Mononuclear cell (primary cell): ENCODE measurements at regions not wholly inside any gene's neighbourhood (a gene's known extent, or its start where the extent isn't known, plus 50 kb on each side); places are given as distances from the start of the nearest gene placed in this dataset.
"Not testable (repeated sequence)": the region's sequence is repeated elsewhere in the genome, so short reads cannot be mapped to it uniquely, and the experiment has no call there.

ENCODE experiments used
- H3K27me3 ChIP-seq: 2 replicates; pipeline ENCODE4 v1.6.0; 2011; ENCODE audit warnings: low read length, control low read depth; ENCODE audit not compliant: insufficient read depth
- H3K4me1 ChIP-seq: 2 replicates; pipeline ENCODE4 v1.5.1; 2011; ENCODE audit warnings: mild to moderate bottlenecking, low read length, control low read depth; ENCODE audit not compliant: insufficient read depth
- H3K4me3 ChIP-seq: 2 replicates; pipeline ENCODE4 v1.5.1; 2011; ENCODE audit warnings: mild to moderate bottlenecking, low read length, moderate library complexity
- H3K9me3 ChIP-seq: 2 replicates; pipeline ENCODE4 v1.5.1; 2011; ENCODE audit warnings: low read depth, mild to moderate bottlenecking, control low read depth, low read length

DNA sequence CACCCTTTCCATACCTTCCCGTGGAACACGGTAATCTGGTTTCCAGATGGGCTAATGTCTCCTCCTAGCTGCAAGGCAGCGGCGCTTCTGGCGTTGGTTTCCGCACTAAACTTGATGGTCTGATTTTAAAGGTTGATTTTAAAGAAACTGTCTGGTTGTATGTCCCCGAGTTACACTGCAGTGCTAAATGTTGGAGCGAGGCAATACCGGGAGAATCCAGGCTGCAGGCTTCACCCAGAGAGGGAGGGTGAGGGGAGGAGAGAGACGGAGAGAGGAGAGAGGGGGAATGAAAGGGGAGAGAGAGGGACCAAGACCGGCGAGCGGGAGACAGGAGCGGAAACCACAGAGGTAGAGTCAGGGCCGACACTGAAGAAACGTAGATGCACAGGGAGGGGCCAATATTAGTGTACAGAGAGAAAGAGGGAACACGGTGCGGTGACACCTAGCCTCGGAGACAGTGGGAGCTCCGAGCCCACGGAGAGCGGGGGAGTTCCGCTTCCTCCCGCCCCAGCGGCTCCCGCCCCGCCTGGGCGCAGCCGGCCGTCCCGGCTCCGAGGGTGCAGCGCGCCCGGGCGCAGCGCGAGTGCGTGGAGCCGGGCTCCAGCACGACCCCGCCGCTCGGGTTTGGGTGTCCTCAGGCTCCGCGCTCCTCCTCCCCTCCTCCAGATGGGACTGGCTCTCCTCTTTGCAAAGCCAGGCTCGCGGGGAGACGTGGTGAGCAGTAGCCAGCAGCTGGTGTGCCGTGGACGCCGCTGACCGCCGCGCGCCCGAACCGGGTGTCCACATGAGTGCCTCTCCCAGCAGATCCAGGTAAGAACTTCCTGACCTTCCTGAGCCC is 71.9 kb upstream of the GRAMD1B start:
- H3K4me3 ChIP-seq = peak overlapping the region; percentile 28
- peaks cover 33% of the 10 kb centered on the region for H3K27me3 ChIP-seq
- H3K9me3 ChIP-seq = no peaks in the 10 kb centered on the region
- H3K4me1 ChIP-seq = peaks cover 20% of the 10 kb centered on the region

DNA sequence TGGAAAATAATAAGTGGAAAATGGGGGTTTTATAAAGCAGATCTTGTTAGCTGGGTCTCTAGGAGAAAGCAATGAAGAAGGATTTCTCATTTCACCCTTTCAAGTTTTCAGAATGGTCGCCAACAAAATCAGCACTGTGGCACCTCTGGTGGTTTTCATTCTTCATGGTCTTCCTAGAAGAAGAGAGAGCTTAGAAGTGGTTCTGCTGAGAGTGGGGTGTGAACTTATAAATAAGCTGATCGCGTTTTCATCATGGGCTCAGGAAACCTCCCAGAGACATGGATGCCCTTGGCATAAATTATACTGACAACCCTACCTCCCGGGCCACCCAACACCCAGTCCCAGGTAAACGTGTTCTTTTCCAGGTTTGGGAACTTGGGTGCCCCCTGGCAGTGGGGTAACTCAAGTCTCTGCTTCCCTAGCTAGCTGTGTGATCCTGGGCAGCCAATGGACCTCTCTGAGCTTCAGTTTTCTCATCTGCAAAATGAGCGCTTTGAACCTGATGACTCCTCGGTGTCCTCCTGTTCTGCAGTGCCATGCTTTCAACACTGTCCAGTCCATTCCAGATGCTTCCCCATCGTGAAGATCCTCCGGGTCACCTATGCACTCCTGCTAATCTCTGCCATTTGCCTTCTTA is 72.6 kb upstream of the GRAMD1B start:
- Histone ChIP-seq H3K9me3 (no peaks in the 10 kb centered on the region), H3K27me3 (peaks cover 33% of the 10 kb centered on the region), H3K4me1 (peaks cover 14% of the 10 kb centered on the region), H3K4me3 (peak overlapping the region; percentile 28)

DNA sequence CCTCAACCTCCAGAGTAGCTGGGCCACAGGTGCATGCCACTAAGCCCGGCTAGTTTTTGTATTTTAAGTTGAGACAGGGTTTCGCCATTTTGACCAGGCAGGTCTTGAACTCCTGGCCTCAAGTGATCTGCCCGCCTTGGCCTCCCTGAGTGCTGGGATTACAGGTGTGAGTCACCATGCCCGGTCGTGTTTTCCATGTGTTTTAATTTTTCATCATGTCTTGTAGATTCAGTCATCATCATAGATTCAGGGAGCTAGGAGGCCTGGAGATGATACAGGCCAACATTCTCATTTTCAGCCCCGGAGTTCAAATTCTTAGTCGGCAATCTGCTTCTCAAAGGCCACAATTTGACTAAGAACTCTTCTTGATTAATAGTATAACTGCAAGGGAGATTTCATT is 73.5 kb upstream of the GRAMD1B start:
- Histone ChIP-seq H3K4me3 (no peak overlapping the region), H3K9me3 (no peaks in the 10 kb centered on the region), H3K4me1 (peaks cover 14% of the 10 kb centered on the region), H3K27me3 (peaks cover 30% of the 10 kb centered on the region)

DNA sequence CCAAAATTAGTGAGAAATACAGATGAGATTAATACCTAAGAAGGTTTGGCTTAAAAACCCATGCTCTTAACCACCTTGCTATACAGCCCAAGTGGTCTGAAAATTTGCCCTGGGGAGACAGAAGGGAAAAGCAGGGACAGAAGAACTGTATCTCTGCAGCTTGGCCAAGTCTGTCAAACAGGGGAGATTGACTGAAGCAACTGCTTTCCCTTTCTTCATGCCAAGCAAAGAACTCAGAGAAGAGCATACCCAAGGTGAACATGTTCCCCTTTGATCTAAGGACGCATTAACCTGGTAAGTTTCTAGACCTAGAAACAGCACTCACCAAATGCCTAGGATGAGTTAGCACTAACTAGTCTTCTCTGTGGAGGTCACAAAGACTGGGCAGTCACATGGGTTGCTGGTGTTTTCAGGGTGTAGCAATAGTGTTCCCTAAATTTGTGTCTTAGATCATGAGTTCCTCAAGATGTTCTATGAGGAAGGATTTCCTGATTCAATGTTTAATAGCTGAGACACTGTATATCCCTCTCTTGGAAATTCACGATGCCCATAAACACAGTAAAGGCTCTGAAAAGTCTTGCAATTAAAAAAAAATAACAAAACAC is 75.6 kb upstream of the GRAMD1B start:
- Histone ChIP-seq H3K27me3 (peaks cover 25% of the 10 kb centered on the region), H3K4me1 (peaks cover 14% of the 10 kb centered on the region), H3K4me3 (no peak overlapping the region), H3K9me3 (no peaks in the 10 kb centered on the region)

DNA sequence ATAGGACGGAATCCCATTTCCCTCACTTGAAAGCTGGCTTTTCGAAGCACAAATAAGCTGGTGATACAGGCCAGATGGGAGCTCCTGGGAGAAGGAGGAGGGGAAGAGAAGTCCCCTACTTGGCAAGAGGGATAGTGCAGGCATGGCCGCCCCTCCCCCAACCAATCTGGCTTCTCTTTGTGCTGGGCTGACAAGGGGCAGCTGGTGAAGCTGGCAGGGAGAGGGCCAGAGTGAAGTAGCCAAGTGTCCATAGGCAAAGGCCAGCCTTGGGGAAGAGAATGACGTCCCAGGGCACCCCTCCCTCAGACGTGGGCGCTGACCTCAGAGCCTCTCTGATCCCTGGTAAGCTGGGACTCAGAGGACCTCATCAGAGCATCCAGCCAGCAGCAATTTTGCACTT is 78.7 kb upstream of the GRAMD1B start:
- H3K9me3 ChIP-seq = no peaks in the 10 kb centered on the region
- no peaks in the 10 kb centered on the region for H3K4me1 ChIP-seq
- H3K27me3 ChIP-seq = no peaks in the 10 kb centered on the region
- no peak overlapping the region for H3K4me3 ChIP-seq

DNA sequence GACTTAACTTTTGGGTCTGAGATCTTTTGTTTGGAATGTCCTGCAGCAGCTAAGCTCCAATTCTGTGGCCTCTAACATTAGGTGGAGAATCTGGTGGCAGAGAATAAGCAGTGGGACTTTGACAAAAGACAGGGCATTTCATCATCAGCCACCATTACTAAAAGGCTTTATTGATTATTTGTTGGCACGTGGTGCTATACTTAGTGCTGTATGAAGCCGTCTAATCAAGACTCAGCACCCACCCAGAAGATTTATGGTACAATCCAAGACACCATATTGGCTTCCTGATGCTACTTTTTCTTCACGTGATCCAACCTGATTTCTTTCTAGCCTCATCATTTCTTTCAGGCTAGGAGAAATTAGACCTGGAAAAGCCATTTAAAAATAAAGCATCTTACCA is 80.7 kb upstream of the GRAMD1B start:
- H3K27me3 ChIP-seq = no peaks in the 10 kb centered on the region
- H3K4me3 ChIP-seq = no peak overlapping the region
- H3K9me3 ChIP-seq = no peaks in the 10 kb centered on the region

DNA sequence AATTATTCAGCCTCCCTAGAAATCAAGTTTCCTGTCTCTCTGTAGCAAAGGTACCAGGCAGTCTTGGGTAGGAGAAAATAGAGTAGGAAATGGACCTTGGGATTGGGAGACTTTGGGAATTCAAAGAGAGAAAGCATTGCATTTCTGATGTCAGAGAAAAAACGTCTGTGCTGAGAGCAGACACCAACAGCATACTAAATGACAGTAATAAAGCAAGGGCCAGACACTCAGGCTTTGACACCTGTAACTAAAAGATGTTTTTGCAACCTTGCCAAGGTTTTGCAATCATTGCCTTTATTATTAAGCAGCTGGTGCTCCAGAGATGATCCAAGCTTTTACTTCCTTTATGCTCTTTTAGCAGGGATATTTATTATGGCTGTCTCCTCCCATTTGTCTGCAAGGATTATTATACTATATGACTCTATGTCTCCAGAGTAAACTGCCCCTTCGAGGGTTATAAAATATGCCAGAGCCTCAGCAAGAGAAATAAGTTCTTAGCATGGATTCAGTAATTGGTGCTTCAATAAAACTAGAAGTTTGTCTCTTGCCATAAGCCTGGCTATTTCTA is 85.2 kb upstream of the GRAMD1B start:
- H3K9me3 ChIP-seq = no peaks in the 10 kb centered on the region
- no peak overlapping the region for H3K4me3 ChIP-seq
- H3K4me1 ChIP-seq = no peaks in the 10 kb centered on the region
- no peaks in the 10 kb centered on the region for H3K27me3 ChIP-seq

More for the DNA sequence above, 80.7 kb upstream of the GRAMD1B start:
- no peaks in the 10 kb centered on the region for H3K4me1 ChIP-seq

DNA sequence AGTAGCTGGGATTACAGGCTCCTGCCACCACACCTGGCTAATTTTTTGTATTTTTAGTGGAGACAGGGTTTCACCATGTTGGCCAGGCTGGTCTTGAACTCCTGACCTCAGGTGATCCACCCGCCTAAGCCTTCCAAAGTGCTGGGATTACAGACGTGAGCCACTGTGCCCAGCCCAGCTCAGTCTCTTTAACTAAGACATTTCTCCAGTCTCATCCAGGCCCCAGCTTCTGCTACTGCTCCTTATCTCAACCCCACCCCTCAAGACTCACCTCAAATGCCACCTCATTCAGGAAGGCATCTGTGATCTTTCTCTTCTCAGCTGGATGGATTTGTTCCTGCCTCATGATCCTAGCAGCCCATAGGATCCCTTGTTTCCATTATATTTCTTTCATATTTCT is 85.9 kb upstream of the GRAMD1B start:
- not testable (repeated sequence) for H3K9me3 ChIP-seq, H3K4me3 ChIP-seq

DNA sequence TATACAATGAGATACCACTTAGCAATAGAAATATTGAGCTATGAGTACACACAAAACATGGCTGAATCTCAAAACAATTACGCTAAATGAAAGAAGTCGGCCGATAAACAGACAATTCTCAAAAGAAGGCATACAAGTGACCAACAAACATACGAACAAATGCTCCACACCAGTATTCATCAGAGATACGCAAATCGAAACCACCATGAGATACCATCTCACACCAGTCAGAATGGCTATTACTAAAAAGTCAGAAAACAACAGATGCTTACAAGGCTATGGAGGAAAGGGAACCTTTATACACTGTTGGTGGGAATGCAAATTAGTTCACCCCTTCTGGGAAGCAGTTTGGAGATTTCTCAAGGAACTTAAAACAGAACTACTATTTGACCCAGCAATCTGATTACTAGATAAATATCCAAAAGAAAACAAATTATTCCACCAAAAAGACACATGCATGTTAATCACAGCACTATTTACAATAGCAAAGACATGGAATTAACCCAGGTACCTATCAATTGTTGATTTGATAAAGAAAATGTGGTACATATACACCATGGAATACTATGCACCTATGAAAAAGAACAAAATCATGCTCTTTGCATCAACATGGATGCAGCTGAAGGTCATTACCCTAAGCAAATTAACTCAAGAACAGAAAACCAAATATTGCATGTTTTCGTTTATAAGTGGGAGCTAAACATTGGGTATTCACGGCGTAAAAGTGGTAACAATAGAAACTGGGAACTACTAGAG is 90.9 kb upstream of the GRAMD1B start:
- no peaks in the 10 kb centered on the region for H3K9me3 ChIP-seq
- no peaks in the 10 kb centered on the region for H3K27me3 ChIP-seq
- no peak overlapping the region for H3K4me3 ChIP-seq
- H3K4me1 ChIP-seq = no peaks in the 10 kb centered on the region

More for the DNA sequence above, 85.9 kb upstream of the GRAMD1B start:
- H3K27me3 ChIP-seq, H3K4me1 ChIP-seq: not testable (repeated sequence)

DNA sequence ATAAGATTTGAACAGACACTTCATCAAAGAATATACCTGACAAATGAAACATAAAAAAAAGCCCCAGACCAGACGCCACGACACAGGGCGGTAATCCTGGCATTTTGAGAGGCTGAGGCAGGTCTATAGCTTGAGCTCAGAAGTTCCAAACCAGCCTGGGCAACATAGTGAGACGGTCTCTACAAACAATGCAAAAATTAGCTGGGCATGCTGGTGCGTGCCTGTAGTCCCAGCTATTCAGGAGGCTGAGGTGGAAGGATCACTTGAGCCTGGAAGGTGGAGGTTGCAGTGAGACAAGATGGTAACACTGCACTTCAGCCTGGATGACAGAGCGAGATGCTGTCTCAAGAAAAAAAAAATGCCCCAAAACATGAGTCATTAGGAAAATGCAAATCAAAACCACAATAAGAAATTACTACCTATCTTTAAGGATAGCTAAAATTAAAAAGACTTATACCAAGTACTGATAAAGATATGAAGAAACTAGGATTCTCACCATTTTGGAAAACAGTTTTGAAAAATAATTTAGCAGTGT is 91.7 kb upstream of the GRAMD1B start:
- Histone ChIP-seq H3K4me3 (no peak overlapping the region), H3K4me1 (no peaks in the 10 kb centered on the region), H3K9me3 (no peaks in the 10 kb centered on the region)

DNA sequence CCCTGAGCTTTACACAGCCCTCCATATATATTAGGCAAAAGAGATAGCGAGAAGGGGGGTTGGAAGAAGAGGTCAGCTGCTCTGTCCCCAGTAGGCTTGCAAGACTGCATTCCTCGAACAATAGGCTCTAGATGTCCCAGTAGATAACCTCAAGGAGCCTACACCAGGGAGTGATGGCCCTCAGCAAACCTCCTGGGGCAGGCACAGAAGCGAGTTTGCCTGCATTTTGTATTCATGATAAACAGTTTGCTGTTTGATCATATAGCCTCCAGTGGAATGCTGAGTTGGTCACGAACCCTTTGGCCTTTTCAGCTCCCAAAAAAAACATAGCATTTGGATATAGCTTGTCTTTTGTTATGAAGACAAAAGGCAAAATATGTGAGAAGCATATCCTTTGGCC is 95.1 kb upstream of the GRAMD1B start:
- Histone ChIP-seq H3K9me3 (no peaks in the 10 kb centered on the region), H3K27me3 (no peaks in the 10 kb centered on the region), H3K4me1 (no peaks in the 10 kb centered on the region), H3K4me3 (no peak overlapping the region)

More for the DNA sequence above, 91.7 kb upstream of the GRAMD1B start:
- no peaks in the 10 kb centered on the region for H3K27me3 ChIP-seq

DNA sequence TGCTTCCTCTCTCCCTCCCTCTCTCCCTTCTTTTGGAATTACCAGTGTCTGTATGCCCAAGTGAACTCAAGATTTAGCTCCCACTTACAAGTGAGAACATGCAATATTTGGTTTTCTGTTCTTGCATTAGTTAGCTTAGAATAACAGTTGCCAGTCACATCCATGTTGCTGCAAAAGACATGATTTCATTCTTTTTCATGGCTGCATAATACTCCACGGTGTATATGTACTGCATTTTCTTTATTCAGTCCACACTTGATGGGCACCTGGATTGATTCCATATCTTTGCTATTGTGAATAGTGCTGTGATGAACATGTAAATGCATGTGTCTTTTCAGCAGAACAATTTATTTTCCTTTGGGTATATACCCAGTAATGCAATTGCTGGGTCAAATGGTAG is 97.5 kb upstream of the GRAMD1B start:
- not testable (repeated sequence) for H3K9me3 ChIP-seq, H3K27me3 ChIP-seq, H3K4me1 ChIP-seq, H3K4me3 ChIP-seq

DNA sequence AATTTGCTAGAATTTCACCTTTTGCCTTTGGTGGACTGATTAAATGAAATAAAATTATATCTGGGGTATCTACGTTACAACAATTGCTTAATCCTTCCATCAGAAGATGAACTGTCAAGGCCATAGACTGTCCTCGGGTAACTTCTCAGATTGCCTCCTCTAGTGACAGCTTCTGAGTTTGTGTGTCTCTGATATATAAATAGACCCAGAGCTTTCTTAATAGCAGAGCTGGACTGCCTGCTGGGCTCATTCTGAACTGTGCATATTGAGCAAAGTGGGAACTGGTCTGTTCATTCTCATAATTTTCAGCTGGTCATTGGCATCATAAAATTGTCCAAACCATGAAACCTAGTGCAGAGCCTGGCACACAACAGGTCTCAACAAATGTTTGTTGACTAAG is 99.1 kb upstream of the GRAMD1B start:
- peaks cover under 1% of the 10 kb centered on the region for H3K27me3 ChIP-seq
- H3K4me1 ChIP-seq = no peaks in the 10 kb centered on the region
- H3K9me3 ChIP-seq = no peaks in the 10 kb centered on the region
- no peak overlapping the region for H3K4me3 ChIP-seq

DNA sequence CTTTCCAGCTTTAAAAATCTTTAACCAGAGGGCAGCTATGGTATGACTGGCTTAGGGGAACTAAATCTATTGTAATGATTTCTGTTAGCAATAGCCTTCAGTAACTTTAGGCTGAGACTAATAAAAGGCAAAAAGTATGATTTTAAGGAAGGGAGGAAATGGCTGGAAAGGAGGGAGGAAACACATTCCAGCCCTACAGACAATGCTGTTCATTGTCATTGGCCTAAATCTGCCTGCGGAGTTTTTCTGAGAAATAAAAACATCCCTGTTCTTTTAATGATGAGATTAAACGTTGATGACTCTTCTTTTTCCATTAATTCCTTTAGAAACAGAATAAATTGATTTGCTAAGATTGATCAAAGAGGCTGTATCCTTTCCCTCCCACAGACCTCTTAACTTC is 99.6 kb upstream of the GRAMD1B start:
- H3K9me3 ChIP-seq = no peaks in the 10 kb centered on the region
- H3K4me3 ChIP-seq = no peak overlapping the region
- no peaks in the 10 kb centered on the region for H3K4me1 ChIP-seq
- peaks cover 2% of the 10 kb centered on the region for H3K27me3 ChIP-seq
